Embryonic facial prominence (tissue), 1 donor: ENCODE measurements at regions not wholly inside any gene's neighbourhood (a gene's known extent, or its start where the extent isn't known, plus 50 kb on each side); places are given as distances from the start of the nearest gene placed in this dataset.
"Not testable (repeated sequence)": the region's sequence is repeated elsewhere in the genome, so short reads cannot be mapped to it uniquely, and the experiment has no call there.

Source experiments
- DNase-seq: peaks from one replicate; pipeline ENCODE4 v3.0.0-alpha.2; 2016; ENCODE audit errors: extremely low spot score

GRCh38 chr11:92111287-92111686 lies 113.3 kb upstream of the FAT3 start:
- DNase-seq, result no peak

- no peak for DNase-seq
Observed at GRCh38 chr11:92109466-92109865, 115.2 kb upstream of the FAT3 start.

- DNase-seq, result no peak
Observed at GRCh38 chr11:92107331-92107730, 117.3 kb upstream of the FAT3 start.

- DNase-seq, result no peak
Observed at GRCh38 chr11:92104349-92104748, 120.3 kb upstream of the FAT3 start.

GRCh38 chr11:92101920-92102319 lies 122.7 kb upstream of the FAT3 start:
- DNase-seq, result no peak

GRCh38 chr11:92099183-92099582 lies 125.4 kb upstream of the FAT3 start:
- DNase-seq, result no peak

- no peak for DNase-seq
Observed at GRCh38 chr11:92098172-92098571, 126.4 kb upstream of the FAT3 start.

- DNase-seq, result no peak
Observed at GRCh38 chr11:92087725-92088537, 136.7 kb upstream of the FAT3 start.

- DNase-seq, result no peak
Observed at GRCh38 chr11:92083123-92083522, 141.5 kb upstream of the FAT3 start.

GRCh38 chr11:92082652-92083051 lies 142.0 kb upstream of the FAT3 start:
- no peak for DNase-seq

GRCh38 chr11:92074498-92074897 lies 150.1 kb upstream of the FAT3 start:
- not testable (repeated sequence) for DNase-seq

GRCh38 chr11:92071660-92072059 lies 153.0 kb upstream of the FAT3 start:
- no peak for DNase-seq

- no peak for DNase-seq
Observed at GRCh38 chr11:92070026-92070889, 154.4 kb upstream of the FAT3 start.

- DNase-seq, result no peak
Observed at GRCh38 chr11:92067016-92067415, 157.6 kb upstream of the FAT3 start.

- no peak for DNase-seq
Observed at GRCh38 chr11:92061456-92062062, 163.1 kb upstream of the FAT3 start.

- DNase-seq, result no peak
Observed at GRCh38 chr11:92057849-92058442, 166.7 kb upstream of the FAT3 start.

GRCh38 chr11:92053216-92053615 lies 171.4 kb upstream of the FAT3 start:
- no peak for DNase-seq

GRCh38 chr11:92050305-92050704 lies 174.3 kb upstream of the FAT3 start:
- no peak for DNase-seq

- no peak for DNase-seq
Observed at GRCh38 chr11:92048415-92048814, 176.2 kb upstream of the FAT3 start.

GRCh38 chr11:92046103-92046502 lies 178.5 kb upstream of the FAT3 start:
- no peak for DNase-seq

- no peak for DNase-seq
Observed at GRCh38 chr11:92045301-92045700, 179.3 kb upstream of the FAT3 start.

- no peak for DNase-seq
Observed at GRCh38 chr11:92035488-92035887, 189.1 kb upstream of the FAT3 start.
